ENCODE measurements at regions not wholly inside any gene's neighbourhood (a gene's known extent, or its start where the extent isn't known, plus 50 kb on each side); places are given as distances from the start of the nearest gene placed in this dataset.

- Histone ChIP-seq H3K9ac (ENCODE audit: low read depth, low read length) (no peak overlapping the region), H3K4me1 (ENCODE audit: control insufficient read depth, insufficient read depth, low read length) (peaks cover 8% of the 10 kb centered on the region), H3K4me3 (ENCODE audit: low read depth, low read length) (no peak overlapping the region), H3K36me3 (ENCODE audit: control insufficient read depth, insufficient read depth, low read length) (no peaks in the 10 kb centered on the region), H3K27me3 (ENCODE audit: control insufficient read depth, insufficient read depth, low read length) (no peaks in the 10 kb centered on the region), H3K9me3 (ENCODE audit: control insufficient read depth, insufficient read depth, low read length) (peaks cover 7% of the 10 kb centered on the region)
These were observed 149.6 kb downstream of the IRS1 start for GRCh38 chr2:226649871-226650660.

- Histone ChIP-seq H3K4me3 (ENCODE audit: low read depth, low read length) (no peak overlapping the region), H3K36me3 (ENCODE audit: control insufficient read depth, insufficient read depth, low read length) (no peaks in the 10 kb centered on the region), H3K4me1 (ENCODE audit: control insufficient read depth, insufficient read depth, low read length) (peaks cover 8% of the 10 kb centered on the region), H3K27me3 (ENCODE audit: control insufficient read depth, insufficient read depth, low read length) (no peaks in the 10 kb centered on the region), H3K9ac (ENCODE audit: low read depth, low read length) (no peak overlapping the region), H3K9me3 (ENCODE audit: control insufficient read depth, insufficient read depth, low read length) (peaks cover 7% of the 10 kb centered on the region)
These were observed 150.4 kb downstream of the IRS1 start for GRCh38 chr2:226649201-226649600.

- H3K9ac ChIP-seq (ENCODE audit: low read depth, low read length) = no peak overlapping the region
- no peak overlapping the region for H3K4me3 ChIP-seq (ENCODE audit: low read depth, low read length)
- peaks cover 7% of the 10 kb centered on the region for H3K9me3 ChIP-seq (ENCODE audit: control insufficient read depth, insufficient read depth, low read length)
- no peaks in the 10 kb centered on the region for H3K36me3 ChIP-seq (ENCODE audit: control insufficient read depth, insufficient read depth, low read length)
- H3K27me3 ChIP-seq (ENCODE audit: control insufficient read depth, insufficient read depth, low read length) = no peaks in the 10 kb centered on the region
- H3K4me1 ChIP-seq (ENCODE audit: control insufficient read depth, insufficient read depth, low read length) = peaks cover 8% of the 10 kb centered on the region
These were observed 151.8 kb downstream of the IRS1 start for GRCh38 chr2:226647621-226648518.

- H3K36me3 ChIP-seq (ENCODE audit: control insufficient read depth, insufficient read depth, low read length) = no peaks in the 10 kb centered on the region
- H3K9ac ChIP-seq (ENCODE audit: low read depth, low read length) = no peak overlapping the region
- peaks cover under 1% of the 10 kb centered on the region for H3K4me1 ChIP-seq (ENCODE audit: control insufficient read depth, insufficient read depth, low read length)
- no peaks in the 10 kb centered on the region for H3K27me3 ChIP-seq (ENCODE audit: control insufficient read depth, insufficient read depth, low read length)
- H3K9me3 ChIP-seq (ENCODE audit: control insufficient read depth, insufficient read depth, low read length) = peaks cover 7% of the 10 kb centered on the region
- no peak overlapping the region for H3K4me3 ChIP-seq (ENCODE audit: low read depth, low read length)
These were observed 155.2 kb downstream of the IRS1 start for GRCh38 chr2:226644399-226644865.

- no peaks in the 10 kb centered on the region for H3K4me1 ChIP-seq (ENCODE audit: control insufficient read depth, insufficient read depth, low read length)
- no peak overlapping the region for H3K4me3 ChIP-seq (ENCODE audit: low read depth, low read length)
- H3K36me3 ChIP-seq (ENCODE audit: control insufficient read depth, insufficient read depth, low read length) = no peaks in the 10 kb centered on the region
- H3K9ac ChIP-seq (ENCODE audit: low read depth, low read length) = no peak overlapping the region
- H3K9me3 ChIP-seq (ENCODE audit: control insufficient read depth, insufficient read depth, low read length) = peaks cover 3% of the 10 kb centered on the region
- no peaks in the 10 kb centered on the region for H3K27me3 ChIP-seq (ENCODE audit: control insufficient read depth, insufficient read depth, low read length)
These were observed 155.7 kb downstream of the IRS1 start for GRCh38 chr2:226643946-226644282.

GRCh38 chr2:226643030-226643945, 156.3 kb downstream of the IRS1 start:
- no peaks in the 10 kb centered on the region for H3K36me3 ChIP-seq (ENCODE audit: control insufficient read depth, insufficient read depth, low read length)
- H3K27me3 ChIP-seq (ENCODE audit: control insufficient read depth, insufficient read depth, low read length) = no peaks in the 10 kb centered on the region
- no peaks in the 10 kb centered on the region for H3K4me1 ChIP-seq (ENCODE audit: control insufficient read depth, insufficient read depth, low read length)
- H3K9ac ChIP-seq (ENCODE audit: low read depth, low read length) = no peak overlapping the region
- no peaks in the 10 kb centered on the region for H3K9me3 ChIP-seq (ENCODE audit: control insufficient read depth, insufficient read depth, low read length)
- H3K4me3 ChIP-seq (ENCODE audit: low read depth, low read length) = no peak overlapping the region

GRCh38 chr2:226641008-226641407, 158.6 kb downstream of the IRS1 start:
- no peaks in the 10 kb centered on the region for H3K27me3 ChIP-seq (ENCODE audit: control insufficient read depth, insufficient read depth, low read length)
- H3K36me3 ChIP-seq (ENCODE audit: control insufficient read depth, insufficient read depth, low read length) = no peaks in the 10 kb centered on the region
- no peaks in the 10 kb centered on the region for H3K4me1 ChIP-seq (ENCODE audit: control insufficient read depth, insufficient read depth, low read length)
- H3K4me3 ChIP-seq (ENCODE audit: low read depth, low read length) = no peak overlapping the region
- no peak overlapping the region for H3K9ac ChIP-seq (ENCODE audit: low read depth, low read length)
- no peaks in the 10 kb centered on the region for H3K9me3 ChIP-seq (ENCODE audit: control insufficient read depth, insufficient read depth, low read length)

GRCh38 chr2:226640501-226640900, 159.1 kb downstream of the IRS1 start:
- H3K27me3 ChIP-seq (ENCODE audit: control insufficient read depth, insufficient read depth, low read length) = no peaks in the 10 kb centered on the region
- H3K4me1 ChIP-seq (ENCODE audit: control insufficient read depth, insufficient read depth, low read length) = no peaks in the 10 kb centered on the region
- H3K9me3 ChIP-seq (ENCODE audit: control insufficient read depth, insufficient read depth, low read length) = no peaks in the 10 kb centered on the region
- H3K9ac ChIP-seq (ENCODE audit: low read depth, low read length) = no peak overlapping the region
- H3K36me3 ChIP-seq (ENCODE audit: control insufficient read depth, insufficient read depth, low read length) = no peaks in the 10 kb centered on the region
- no peak overlapping the region for H3K4me3 ChIP-seq (ENCODE audit: low read depth, low read length)

- H3K4me3 ChIP-seq (ENCODE audit: low read depth, low read length) = no peak overlapping the region
- no peaks in the 10 kb centered on the region for H3K9me3 ChIP-seq (ENCODE audit: control insufficient read depth, insufficient read depth, low read length)
- H3K4me1 ChIP-seq (ENCODE audit: control insufficient read depth, insufficient read depth, low read length) = no peaks in the 10 kb centered on the region
- no peak overlapping the region for H3K9ac ChIP-seq (ENCODE audit: low read depth, low read length)
- no peaks in the 10 kb centered on the region for H3K36me3 ChIP-seq (ENCODE audit: control insufficient read depth, insufficient read depth, low read length)
- H3K27me3 ChIP-seq (ENCODE audit: control insufficient read depth, insufficient read depth, low read length) = no peaks in the 10 kb centered on the region
These were observed 160.1 kb downstream of the IRS1 start for GRCh38 chr2:226639550-226639949.

- H3K27me3 ChIP-seq (ENCODE audit: control insufficient read depth, insufficient read depth, low read length) = no peaks in the 10 kb centered on the region
- no peaks in the 10 kb centered on the region for H3K4me1 ChIP-seq (ENCODE audit: control insufficient read depth, insufficient read depth, low read length)
- no peaks in the 10 kb centered on the region for H3K36me3 ChIP-seq (ENCODE audit: control insufficient read depth, insufficient read depth, low read length)
- H3K9me3 ChIP-seq (ENCODE audit: control insufficient read depth, insufficient read depth, low read length) = no peaks in the 10 kb centered on the region
- H3K4me3 ChIP-seq (ENCODE audit: low read depth, low read length) = no peak overlapping the region
- H3K9ac ChIP-seq (ENCODE audit: low read depth, low read length) = no peak overlapping the region
These were observed 161.0 kb downstream of the IRS1 start for GRCh38 chr2:226638576-226638975.

GRCh38 chr2:226637383-226637782, 162.2 kb downstream of the IRS1 start:
- Histone ChIP-seq H3K27me3 (ENCODE audit: control insufficient read depth, insufficient read depth, low read length) (no peaks in the 10 kb centered on the region), H3K9ac (ENCODE audit: low read depth, low read length) (no peak overlapping the region), H3K9me3 (ENCODE audit: control insufficient read depth, insufficient read depth, low read length) (no peaks in the 10 kb centered on the region), H3K36me3 (ENCODE audit: control insufficient read depth, insufficient read depth, low read length) (no peaks in the 10 kb centered on the region), H3K4me3 (ENCODE audit: low read depth, low read length) (no peak overlapping the region), H3K4me1 (ENCODE audit: control insufficient read depth, insufficient read depth, low read length) (no peaks in the 10 kb centered on the region)

Measured in iPS-15b (cell line).